ENCODE measurements at regions not wholly inside any gene's neighbourhood (a gene's known extent, or its start where the extent isn't known, plus 50 kb on each side); places are given as distances from the start of the nearest gene placed in this dataset.

DNA sequence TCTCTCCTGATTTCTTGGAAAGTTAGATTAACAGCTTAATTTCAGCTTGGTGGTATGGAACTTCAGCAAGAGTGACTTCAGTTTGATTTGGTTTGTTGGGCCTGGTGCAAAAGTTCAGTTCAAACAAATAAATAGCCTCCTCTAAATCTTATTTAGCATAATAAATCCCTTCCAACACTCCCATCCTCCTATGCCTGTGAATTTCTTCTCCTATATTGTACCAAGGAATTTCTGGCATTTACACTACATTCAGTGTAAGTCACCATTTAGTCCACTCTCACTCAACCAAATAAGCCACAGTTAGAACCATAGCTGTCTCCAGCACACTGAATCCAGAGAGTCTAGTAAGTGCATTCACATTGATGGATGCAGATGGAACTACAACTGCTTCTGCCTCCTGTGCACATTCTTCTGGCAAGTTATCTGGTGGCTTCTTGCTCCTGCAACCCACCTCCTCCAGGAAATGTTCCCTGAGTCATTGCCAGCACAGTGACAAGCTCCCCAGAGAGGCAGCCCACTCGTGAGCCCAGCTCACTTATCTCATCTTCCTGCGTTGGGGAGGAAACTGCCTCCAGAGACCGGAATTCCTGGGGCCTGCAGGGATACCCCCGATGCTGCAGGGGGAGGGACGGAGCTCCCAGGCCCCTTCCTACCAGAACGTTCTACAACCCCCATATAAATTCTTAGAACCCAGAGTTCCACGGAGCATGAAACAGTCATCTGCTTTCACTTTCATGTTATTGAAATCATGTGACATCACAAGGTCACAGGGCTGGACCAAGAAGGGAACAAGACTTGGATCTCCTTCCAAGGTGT, 318.3 kb downstream of the PHKB start:
- TF ChIP-seq, protein P1, sequence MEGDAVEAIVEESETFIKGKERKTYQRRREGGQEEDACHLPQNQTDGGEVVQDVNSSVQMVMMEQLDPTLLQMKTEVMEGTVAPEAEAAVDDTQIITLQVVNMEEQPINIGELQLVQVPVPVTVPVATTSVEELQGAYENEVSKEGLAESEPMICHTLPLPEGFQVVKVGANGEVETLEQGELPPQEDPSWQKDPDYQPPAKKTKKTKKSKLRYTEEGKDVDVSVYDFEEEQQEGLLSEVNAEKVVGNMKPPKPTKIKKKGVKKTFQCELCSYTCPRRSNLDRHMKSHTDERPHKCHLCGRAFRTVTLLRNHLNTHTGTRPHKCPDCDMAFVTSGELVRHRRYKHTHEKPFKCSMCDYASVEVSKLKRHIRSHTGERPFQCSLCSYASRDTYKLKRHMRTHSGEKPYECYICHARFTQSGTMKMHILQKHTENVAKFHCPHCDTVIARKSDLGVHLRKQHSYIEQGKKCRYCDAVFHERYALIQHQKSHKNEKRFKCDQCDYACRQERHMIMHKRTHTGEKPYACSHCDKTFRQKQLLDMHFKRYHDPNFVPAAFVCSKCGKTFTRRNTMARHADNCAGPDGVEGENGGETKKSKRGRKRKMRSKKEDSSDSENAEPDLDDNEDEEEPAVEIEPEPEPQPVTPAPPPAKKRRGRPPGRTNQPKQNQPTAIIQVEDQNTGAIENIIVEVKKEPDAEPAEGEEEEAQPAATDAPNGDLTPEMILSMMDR (IDR thresholded peaks at IDR 0.05 in 4 of 5, conservative IDR thresholded peaks at IDR 0.05 in 1 of 5) = no peak
- no peak for TF ChIP-seq POLR2A (IDR thresholded peaks at IDR 0.05)
- Histone ChIP-seq H3K9me3 (no peaks in the 10 kb centered on the region), H3K27me3 (no peaks in the 10 kb centered on the region), H3K4me1 (no peaks in the 10 kb centered on the region), H3K4me3 (peak overlapping the region in 3 of 4 donors; percentile 27 to 28 (median 28)), H3K36me3 (no peaks in the 10 kb centered on the region), H3K27ac (no peak overlapping the region)
- intact Hi-C loops (cut with DNase I; ENCODE audit: low total_unique reads) (no loop called here), in situ Hi-C loops (cut with MboI; ENCODE audit: low sequenced_read_pairs in 4 of 4) (no loop called here)
- no peak for ATAC-seq
- no peak for DNase-seq

DNA sequence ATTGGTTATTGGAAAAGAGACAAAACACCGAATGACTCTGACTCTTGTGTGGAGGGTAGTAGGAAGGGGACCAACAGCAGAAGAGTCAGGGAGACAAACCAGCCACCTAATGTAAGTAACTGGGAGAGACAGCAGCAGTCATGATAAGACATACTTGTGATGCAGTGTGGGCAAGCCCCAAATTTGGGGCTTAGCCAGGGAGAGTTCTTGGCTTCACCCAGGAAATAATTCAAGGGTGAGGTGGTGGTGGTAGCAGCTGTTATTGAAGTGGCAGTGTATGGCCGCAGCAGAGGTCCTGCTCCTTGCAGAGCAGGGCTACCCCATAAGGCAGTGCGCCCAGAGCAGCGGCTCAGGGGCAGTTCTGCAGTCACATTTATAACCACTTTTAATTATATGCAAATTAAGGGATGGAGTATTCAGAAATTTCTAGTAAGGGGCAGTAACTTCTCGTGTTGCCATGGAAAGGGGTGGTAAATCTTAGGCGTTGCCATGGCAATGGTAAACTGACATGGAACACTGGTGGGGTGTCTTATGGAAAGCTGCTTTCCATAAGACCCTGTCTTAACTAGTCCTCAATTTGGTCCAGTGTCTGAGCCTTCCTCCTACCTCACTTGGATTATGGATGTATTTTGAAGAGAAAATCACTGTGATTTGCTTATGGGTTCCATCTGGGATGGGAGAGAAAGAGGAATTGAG, 317.1 kb downstream of the PHKB start:
- H3K9me3 ChIP-seq = no peaks in the 10 kb centered on the region
- intact Hi-C loops (cut with DNase I; ENCODE audit: low total_unique reads) = no loop called here
- ATAC-seq (no peak), DNase-seq (no peak)
- no peaks in the 10 kb centered on the region for H3K27me3 ChIP-seq
- no peak overlapping the region for H3K4me3 ChIP-seq
- TF ChIP-seq, protein P1 (IDR thresholded peaks at IDR 0.05 in 4 of 5, conservative IDR thresholded peaks at IDR 0.05 in 1 of 5) = no peak
- no peak for TF ChIP-seq POLR2A (IDR thresholded peaks at IDR 0.05)
- no peaks in the 10 kb centered on the region for H3K4me1 ChIP-seq
- in situ Hi-C loops (cut with MboI; ENCODE audit: low sequenced_read_pairs in 4 of 4) = no loop called here
- H3K36me3 ChIP-seq = no peaks in the 10 kb centered on the region
- no peak overlapping the region for H3K27ac ChIP-seq

DNA sequence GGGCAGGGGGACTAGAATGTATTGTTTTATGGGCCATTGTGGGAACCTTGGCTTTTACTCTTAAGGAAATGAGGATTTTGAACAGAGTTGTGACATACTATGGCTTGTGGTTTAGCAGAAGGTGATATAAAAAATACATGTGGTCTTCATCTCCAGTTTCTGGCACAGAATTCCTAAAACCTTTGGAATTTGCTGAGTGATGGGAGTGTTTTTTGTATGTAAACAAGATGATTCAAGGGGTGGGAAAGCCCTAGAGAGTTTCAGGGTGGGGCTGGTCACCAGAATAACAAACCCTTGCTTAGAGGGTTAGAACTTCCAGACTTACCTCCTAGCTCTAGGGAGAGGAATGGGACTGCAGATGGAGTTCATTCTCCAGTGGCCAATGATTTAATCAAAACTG, 316.1 kb downstream of the PHKB start:
- ATAC-seq = no peak
- in situ Hi-C loops (cut with MboI; ENCODE audit: low sequenced_read_pairs in 4 of 4) = no loop called here
- no peaks in the 10 kb centered on the region for H3K27me3 ChIP-seq
- no peak overlapping the region for H3K4me3 ChIP-seq
- no peak overlapping the region for H3K27ac ChIP-seq
- H3K36me3 ChIP-seq = no peaks in the 10 kb centered on the region
- DNase-seq = no peak
- H3K9me3 ChIP-seq = no peaks in the 10 kb centered on the region
- no peaks in the 10 kb centered on the region for H3K4me1 ChIP-seq
- no peak for TF ChIP-seq POLR2A (IDR thresholded peaks at IDR 0.05)
- TF ChIP-seq, protein P1 (IDR thresholded peaks at IDR 0.05 in 4 of 5, conservative IDR thresholded peaks at IDR 0.05 in 1 of 5) = no peak
- intact Hi-C loops (cut with DNase I; ENCODE audit: low total_unique reads) = no loop called here

DNA sequence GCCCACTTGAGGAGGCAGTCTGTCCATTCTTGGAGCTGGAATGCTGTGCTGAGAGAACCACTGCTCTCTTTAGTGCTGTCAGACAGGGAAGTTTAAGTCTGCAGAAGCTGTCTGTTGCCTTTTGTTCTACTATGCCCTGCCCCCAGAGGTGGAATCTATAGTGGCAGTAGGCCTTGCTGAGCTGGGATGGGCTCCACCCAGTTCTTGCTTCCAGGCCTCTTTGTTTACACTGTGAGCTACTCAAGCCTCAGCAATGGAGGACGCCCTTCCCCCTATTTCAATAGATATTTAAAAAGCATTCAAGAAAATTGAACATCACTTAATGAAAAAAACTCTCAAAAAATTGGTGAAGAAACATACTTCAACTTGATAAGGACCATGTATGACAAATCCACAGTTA, 313.5 kb downstream of the PHKB start:
- Histone ChIP-seq H3K36me3 (no peaks in the 10 kb centered on the region), H3K9me3 (no peaks in the 10 kb centered on the region), H3K4me1 (no peaks in the 10 kb centered on the region), H3K4me3 (no peak overlapping the region), H3K27ac (no peak overlapping the region), H3K27me3 (no peaks in the 10 kb centered on the region)
- no peak for TF ChIP-seq POLR2A (IDR thresholded peaks at IDR 0.05)
- TF ChIP-seq, protein P1 (IDR thresholded peaks at IDR 0.05 in 4 of 5, conservative IDR thresholded peaks at IDR 0.05 in 1 of 5) = no peak
- intact Hi-C loops (cut with DNase I; ENCODE audit: low total_unique reads) (no loop called here), in situ Hi-C loops (cut with MboI; ENCODE audit: low sequenced_read_pairs in 4 of 4) (no loop called here)
- DNase-seq (no peak), ATAC-seq (no peak)

All from gastrocnemius medialis (tissue), 4 donors.